ENCODE measurements at regions not wholly inside any gene's neighbourhood (a gene's known extent, or its start where the extent isn't known, plus 50 kb on each side); places are given as distances from the start of the nearest gene placed in this dataset.

DNA sequence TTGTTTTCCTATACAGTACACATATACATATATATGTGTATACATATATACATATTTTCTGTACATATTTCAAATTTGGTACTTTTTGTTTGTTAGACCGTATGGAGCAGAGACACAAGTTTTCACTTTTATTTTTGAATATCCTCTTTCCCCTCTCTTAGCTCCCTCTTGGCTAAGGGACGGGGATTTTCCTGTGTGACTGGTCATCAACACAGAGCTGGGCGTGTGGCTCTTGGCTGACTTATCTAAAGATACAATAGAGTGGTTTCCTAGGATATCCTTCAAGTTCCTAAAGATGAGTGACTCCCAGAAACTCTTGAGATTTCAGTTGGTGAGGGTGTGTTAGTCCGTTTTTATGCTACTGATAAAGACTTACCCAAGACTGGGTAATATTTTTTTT is 1404.5 kb upstream of the TMEM132C start:
- no peak for DNase-seq (ENCODE audit: low read depth)

DNA sequence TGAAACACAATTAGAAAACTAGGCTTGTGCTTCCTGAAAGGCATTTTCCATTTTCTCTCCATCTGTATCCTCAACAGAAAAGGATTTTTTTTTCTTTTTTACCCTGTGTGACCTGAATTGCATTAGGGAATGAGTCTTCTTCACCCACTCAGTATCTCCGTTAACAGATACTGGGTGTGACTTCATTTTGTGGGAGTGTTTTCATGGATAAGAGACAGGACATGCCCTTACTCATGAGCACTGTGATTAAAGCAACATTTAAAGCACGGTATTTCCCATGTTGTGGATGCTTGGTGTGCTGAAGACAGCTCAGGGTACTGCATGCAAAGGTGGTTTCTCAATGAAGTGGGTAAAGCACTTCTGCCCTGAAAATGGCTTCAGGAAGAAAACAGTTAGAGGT is 1397.3 kb upstream of the TMEM132C start:
- DNase-seq (ENCODE audit: low read depth) = no peak

DNA sequence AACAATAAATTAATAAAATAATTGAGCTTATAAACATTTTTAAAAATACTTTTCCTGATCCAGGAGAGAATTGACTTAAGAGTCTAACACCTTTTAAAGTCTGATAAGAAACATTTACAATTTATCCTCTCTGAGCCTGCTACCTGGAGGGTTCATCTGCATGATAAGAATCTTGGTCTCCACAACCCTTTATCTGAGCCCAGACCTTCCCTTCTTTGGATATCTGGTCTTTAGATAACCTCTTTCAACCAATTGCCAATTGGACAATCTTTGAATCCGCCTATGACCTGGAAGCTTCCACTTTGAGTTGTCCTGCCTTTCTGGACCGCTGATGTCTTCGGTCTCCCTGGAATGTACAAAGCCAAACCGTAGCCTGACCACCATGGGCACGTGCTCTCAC is 1393.3 kb upstream of the TMEM132C start:
- no peak for DNase-seq (ENCODE audit: low read depth)

DNA sequence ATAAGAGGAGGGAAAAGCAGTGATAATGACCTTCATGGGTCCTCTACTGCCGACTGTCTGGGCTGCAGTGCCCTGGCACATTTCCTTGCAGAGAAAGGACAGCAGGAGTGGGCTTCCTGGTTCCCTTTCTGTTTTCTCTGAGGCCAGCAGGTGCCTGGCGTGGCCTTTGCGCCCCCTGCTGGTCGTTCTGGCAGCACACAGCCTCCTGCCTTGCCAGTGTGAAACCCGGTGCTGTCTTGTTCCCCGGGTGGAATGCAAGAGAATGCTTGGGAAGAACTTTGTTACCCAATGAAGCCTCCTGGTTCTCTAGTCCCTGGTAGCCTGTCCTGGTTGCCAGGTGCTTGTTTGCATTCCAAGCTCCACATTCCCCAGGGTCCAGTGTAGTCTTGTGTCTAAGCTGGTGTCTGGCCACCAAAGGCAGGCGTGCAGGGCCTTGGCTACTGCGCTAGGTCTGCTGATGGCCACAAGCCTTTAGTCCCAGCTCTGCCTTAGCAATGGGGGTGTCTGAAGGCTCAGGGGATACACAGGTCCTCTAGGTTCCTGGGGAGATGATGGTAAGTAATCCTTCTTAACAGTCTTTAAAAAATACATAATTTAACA is 1392.4 kb upstream of the TMEM132C start:
- peak; percentile 24 for DNase-seq (ENCODE audit: low read depth)

DNA sequence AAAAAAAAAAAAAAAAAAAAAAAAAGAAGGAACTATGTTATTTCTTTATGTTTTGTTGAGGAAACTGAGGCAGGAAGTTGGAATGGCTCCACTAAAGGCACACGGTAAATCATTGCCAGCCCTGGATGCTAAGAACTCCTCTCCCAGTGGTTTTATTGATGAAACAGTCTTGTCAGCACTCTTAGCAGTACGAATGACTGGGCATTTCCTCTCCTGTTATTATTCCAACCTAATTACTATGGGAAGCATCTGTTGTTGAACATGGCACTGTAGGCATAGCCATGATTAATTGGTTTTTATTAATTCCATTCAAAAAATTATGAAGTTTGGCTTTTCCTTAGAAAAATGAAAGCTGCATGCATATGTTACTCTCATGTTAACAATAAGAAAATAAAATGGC is 1387.1 kb upstream of the TMEM132C start:
- no peak for DNase-seq (ENCODE audit: low read depth)

DNA sequence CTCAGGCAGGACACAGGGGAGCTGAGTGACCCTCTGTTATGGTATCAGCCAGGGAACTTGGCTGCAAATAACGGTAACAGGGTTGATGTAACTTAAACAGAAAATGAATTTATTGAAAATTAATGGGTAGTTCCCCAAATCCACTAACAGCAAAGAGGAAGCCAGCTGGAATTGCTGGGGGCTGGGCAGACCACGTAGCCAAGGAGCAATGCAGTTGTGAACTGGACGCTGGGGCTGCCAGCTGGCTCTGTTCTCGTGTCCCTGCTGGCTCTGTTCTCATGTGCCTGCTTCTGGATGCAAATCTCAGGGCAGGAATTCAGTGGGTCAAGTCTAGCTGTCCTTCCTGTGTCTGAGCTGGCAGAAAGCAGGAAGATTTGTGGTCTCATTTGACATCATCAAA is 1383.3 kb upstream of the TMEM132C start:
- DNase-seq (ENCODE audit: low read depth) = no peak

DNA sequence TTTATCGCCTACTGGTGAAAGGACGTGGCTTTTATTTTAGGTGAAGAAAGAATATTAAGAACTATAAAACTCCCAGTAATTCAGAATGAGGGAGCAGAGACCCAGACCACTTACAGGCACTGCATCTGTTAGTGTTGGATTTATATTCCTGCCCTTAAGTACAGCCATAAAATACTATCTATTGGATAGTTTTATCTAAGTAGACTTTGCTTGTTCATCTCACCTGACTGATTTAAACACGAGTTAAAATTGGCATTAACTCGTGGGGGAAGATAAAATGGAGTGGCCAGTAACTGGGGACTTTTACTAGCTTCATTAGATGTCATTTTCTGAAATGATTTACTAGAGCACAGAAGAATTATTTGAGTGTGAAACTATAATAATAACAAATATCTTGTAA is 1377.5 kb upstream of the TMEM132C start:
- DNase-seq (ENCODE audit: low read depth) = no peak

DNA sequence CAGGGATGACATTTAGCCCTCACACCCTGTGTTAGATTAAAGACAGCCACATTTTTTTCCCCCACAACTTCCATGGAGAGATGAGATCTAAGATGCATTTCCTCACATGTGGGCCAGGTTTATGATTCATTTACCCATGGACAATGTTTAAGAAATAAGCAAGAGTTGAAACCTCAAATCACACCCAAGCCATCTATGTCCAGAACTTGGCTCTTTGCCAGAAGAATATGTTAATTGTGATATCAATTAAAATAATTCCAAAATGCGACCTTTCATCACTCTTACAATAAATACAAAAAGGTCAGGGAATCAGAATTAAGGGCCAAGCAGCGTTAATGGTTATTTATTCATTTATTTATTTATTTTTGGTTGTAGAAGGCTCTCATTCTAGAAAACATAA is 1376.9 kb upstream of the TMEM132C start:
- DNase-seq (ENCODE audit: low read depth) = no peak

DNA sequence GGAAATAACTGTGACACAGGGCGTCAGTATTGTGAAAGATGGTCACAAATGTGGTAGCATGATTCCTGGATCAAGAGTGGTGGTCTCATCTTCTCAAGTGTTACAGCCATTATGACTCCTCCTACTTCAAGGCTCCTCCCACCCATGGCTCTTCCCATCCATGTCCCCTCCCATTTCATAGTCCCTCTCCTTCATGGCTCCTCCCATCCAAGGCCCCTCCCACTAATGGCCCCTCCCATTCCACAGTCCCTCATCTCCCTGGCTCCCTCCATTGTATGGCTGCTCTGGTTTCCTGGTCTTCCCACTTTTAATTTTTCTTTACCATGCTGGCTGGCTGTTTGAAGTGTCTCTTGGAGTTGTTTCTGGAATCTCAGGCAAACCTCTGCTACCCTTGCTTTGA is 1375.2 kb upstream of the TMEM132C start:
- DNase-seq (ENCODE audit: low read depth) = no peak

DNA sequence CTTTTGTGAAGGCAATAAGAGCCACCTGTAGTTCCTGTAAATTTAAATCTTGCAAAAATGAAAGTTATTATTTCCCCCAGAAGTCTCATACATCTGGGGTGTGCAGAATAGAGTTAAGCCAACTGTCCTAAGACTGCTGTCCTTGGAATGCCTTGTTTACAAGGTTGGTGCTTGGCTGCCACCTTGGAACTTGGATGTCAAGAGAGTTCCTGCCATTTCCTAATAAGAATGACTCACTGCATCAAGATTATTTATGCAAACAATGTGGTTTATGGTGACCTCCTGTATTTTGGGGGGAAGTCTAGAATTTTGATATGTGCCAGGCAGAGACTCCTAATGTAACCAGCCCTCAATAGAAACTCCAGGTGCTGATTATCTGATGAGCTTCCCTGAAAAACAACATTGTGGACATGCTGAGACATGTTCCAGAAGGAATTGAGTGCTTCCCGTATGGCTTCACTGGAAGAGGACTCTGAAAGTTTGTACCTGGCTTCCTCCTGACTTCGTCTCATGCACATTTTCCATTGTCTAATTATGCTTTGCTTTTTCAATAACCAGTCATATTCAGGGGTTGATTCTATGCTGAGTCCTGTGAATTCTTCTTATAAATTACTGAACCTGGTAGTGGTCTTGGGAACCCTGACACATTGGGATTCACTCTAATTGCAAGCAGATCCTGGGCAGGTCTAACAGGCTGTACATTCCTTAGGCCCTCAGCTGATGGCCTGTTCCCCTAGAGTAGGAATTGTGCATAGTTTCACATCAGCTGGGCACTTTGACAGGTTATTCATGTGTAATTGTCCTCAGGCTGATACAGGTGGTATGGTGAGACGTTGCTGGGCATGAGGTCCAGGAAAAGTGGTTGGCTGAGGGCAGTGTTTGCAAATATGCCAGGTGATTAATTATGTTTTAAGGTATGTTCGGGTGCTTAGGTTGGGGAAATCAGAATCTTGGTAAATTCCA is 1370.7 kb upstream of the TMEM132C start:
- no peak for DNase-seq (ENCODE audit: low read depth)

DNA sequence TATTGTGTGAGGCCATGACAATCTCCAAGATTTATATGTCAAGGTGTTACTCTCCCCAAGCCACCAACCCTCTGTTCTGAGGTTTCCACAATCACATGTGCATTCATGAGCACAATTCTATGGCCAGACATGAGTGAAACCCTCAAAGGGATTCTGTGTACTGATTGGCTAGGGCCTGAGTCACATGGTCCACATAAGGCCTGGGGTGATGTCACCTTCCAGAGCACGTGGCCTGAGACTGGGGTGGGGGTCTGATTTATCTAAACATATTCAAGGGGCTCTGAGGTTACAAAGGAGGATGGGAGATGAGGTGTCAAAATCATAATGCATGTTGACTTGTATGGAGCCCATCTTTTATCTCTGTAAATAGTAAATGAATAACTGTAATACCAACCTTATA is 1369.9 kb upstream of the TMEM132C start:
- DNase-seq (ENCODE audit: low read depth) = no peak

DNA sequence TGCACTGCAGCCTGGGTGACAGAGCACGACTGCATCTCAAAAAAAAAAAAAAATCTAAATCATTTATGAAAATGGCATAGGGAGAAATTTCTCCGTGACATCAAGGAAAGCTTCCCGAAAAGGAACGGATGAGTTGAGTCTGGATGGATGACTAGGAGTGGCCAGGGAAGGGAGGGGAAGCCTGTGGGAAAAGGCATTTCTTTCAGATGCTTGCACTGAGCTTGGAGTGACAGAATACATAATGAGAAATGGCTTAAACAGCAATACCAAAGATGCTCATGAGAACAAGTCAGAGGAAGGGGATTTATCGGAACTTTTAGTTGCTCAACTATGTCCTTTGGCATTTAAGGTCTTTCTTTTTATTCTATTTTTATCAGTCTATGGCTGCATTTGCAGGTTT is 1369.2 kb upstream of the TMEM132C start:
- DNase-seq (ENCODE audit: low read depth) = no peak

DNA sequence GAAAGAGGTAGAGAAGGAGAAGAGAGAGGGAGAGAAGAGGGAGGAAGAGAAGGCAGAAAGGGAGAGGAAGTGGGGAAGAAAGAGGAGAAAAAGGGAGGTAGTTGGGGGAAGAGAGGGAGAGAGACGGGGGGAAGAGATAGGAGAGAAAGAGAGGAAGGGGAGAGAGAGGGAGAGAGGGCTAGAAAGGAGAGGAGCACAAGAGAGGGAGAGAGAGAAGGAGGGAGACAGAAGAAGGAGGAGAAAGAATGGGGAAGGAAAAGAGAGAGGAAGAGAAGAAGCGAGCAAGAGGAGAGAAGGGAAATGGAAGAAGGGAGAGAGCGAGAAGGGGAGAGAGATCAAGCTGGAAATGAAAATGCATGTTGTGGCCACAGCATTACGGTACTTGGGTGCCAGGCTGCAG is 1368.4 kb upstream of the TMEM132C start:
- no peak for DNase-seq (ENCODE audit: low read depth)

DNA sequence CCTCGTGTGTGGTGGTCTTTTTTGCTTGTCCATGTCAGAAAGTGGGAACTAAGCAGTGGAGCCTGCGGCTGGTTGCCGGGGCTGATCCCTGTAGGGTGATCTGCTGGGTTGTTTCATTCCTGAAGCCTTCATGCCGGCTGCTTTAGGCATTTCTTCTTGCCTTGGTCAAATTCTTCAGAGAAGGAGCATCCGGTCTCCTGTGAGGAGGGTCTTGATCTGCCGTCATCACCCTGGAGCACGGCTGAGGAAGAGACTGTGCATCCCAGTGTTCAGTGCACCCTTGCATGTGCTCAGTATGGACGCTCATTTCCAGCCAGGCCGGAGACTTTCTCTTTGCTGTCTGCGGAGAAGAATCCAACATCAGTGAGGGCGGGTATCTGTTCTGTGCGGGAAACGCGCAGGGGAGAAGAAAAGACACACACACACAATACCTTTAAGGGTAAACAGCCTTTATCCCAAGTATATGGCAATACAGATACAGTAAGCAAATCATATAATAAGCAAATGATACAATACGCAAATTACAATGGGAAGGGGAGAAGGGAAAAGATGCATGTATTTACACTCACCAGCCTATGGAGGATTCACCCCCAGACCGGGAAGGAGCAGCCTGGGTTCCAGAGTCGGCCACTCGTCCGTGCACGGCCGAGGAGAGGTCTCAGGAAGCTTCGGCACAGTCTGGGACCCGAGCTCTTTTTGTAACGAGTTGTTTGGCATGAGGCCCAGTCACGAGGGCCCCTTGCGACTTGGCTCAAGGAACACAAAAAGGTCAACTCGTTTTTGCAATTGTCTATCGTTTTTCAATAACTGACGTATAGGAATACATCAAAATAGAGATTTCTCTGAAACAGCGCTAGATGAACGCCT is 1366.8 kb upstream of the TMEM132C start:
- no peak for DNase-seq (ENCODE audit: low read depth)

DNA sequence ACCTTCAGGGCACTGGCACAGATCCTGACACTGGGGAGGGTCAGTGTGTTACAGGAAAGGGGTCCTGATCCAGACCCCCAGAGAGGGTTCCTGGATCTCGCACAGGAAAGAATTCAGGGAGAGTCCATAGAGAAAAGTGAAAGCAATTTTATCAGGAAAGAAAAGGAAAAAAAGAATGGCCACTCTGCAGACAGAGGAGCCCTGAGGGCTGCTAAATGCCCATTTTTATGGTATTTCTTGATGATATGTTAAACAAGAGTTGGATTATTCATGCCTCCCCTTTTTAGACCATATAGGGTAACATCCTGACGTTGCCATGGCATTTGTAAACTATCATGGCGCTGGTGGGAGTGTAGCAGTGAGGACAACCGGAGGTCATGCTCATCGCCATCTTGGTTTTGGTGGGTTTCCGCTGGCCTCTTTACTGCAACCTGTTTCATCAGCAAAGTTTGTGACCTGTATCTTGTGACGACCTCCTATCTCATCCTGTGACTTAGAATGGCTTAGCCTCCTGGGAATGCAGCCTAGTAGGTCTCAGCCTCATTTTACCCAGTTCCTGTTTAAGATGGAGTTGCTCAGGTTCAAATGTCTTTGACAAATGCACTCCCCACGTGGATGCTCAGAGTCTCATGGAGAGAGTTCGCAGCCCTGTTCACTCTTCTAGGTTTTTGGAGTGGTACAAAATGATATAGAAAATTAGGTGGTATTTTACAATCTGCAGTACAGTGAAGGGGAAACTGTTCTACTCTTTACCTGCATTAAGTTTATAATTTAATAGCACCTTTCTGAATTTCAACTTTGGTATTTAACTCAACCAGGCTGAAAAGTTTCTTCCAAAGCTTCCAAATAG is 1363.7 kb upstream of the TMEM132C start:
- no peak for DNase-seq (ENCODE audit: low read depth)

DNA sequence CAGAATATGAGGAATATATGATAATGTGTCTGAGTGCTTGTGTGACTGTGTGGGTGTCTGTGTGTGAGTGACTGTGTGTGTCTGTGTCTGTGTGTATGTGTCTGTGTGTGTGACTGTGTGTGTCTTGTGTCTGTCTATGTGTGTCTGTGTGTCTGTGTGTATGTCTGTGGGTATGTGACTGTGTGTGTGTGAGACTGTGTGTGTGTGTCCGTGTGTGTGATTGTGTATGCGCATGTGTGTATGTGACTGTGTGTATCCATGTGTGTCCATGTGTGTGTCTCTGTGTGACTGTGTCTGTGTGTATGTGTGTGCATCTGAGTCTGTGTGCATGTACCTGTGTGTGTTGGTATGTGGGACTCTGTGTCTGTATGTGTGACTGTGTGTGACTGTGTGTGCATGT is 1361.2 kb upstream of the TMEM132C start:
- DNase-seq (ENCODE audit: low read depth) = no peak

DNA sequence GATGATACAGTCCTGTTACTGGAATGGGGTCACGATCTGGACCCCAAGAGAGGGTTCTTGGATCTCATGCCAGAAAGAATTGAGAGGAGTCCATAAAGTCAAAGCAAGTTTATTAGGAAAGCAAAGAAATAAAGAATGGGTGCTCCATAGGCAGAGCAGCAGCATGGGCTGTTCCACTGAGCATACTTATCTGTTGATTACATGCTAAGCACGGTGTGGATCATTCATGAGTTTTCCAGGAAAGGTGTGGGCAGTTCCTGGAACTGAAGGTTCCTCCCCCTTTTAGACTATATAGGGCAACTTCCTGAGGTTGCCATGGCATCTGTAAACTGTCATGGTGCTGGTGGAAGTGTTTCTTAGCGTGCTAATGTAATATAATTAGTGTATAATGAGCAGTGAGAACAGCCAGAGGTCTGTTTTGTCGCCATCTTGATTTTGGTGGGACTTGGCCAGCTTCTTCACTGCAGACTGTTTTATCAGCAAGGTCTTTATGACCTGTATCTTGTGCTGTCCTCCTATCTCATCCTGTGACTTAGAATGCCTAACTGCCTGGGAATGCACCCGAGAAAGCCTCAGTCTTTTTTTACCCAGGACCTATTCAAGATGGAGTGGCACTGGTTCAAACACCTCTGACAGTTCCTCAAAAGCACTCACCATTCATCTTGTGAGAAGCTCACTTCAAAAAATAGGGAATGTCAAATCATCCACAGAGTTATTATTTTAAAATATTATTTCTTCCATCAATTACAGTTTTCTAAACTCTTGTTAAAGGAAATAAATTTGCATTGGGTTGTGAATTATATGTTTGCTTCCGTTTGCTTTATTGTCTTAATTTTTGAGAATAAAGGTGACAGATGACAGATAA is 1358.8 kb upstream of the TMEM132C start:
- no peak for DNase-seq (ENCODE audit: low read depth)

DNA sequence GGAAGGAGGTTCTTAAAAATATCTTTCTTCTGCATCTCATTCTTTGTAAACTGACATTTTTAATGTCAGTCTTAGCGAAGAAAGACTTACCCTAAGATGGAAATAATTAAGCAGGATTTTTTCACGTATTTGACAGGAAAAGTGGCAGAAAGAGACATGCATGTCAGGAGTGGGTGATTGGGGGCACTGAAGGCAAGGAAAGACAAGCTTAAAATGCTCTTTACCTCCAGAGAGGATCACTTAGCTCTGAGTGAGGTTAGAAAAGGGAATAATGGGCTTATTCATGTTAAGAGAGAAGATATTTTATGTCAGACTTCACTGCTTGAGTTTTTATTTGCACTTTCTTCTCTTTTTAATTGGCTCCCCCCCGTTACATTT is 1358.2 kb upstream of the TMEM132C start:
- no peak for DNase-seq (ENCODE audit: low read depth)

DNA sequence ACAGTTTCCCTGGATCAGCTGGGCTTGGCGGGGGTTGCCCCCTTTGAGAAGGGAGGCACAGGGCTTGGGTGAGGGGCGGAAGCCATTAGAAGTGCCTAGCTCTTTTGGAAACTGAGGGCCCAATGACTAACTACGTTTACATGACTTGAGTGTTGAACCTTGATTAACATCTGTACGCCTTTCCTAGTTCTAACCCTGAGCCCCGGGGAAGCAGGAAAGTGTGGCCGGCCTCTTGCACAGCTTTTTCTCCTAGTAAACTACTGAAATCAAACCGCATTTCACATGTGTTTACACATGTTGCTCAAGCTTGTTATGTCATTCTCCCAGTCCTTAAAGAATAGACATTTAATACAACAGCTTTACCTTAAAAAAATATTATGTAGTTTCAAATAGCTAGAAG is 1356.4 kb upstream of the TMEM132C start:
- DNase-seq (ENCODE audit: low read depth) = no peak

DNA sequence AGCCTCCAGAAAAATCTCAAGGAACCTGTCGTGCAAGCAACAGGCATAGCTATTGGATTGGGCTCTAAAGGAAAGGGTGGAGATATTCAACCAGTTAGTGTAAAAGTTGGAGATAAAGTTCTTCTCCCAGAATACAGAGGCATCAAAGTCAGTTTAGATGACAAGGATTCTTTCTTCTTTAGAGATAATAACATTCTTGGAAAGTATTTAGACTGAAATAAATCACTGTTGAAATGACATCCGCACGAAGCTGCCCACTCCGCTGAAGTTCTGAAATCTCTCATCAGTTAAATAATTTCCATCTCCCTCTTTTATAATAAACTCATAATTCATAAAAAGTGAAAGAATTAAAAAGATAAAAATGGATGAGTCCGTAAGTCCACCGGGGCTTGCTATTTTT is 1354.9 kb upstream of the TMEM132C start:
- no peak for DNase-seq (ENCODE audit: low read depth)

Measured in stromal cell of bone marrow (primary cell).